ENCODE measurements at regions not wholly inside any gene's neighbourhood (a gene's known extent, or its start where the extent isn't known, plus 50 kb on each side); places are given as distances from the start of the nearest gene placed in this dataset.
"Not testable (repeated sequence)": the region's sequence is repeated elsewhere in the genome, so short reads cannot be mapped to it uniquely, and the experiment has no call there.

GRCh38 chr21:9743566-9743965 is 777.8 kb upstream of the TPTE start:
- H3K4me1 Mint-ChIP-seq; H3K36me3 Mint-ChIP-seq (ENCODE audit: low read depth); H3K27me3 Mint-ChIP-seq; DNase-seq; POLR2A ChIA-PET; CTCF ChIA-PET; H3K27ac Mint-ChIP-seq; H3K4me3 Mint-ChIP-seq: not testable (repeated sequence)
- H3K9me3 Mint-ChIP-seq: peaks cover 20% of the 10 kb centered on the region

- H3K27me3 Mint-ChIP-seq; POLR2A ChIA-PET; H3K27ac Mint-ChIP-seq; H3K4me3 Mint-ChIP-seq; H3K36me3 Mint-ChIP-seq (ENCODE audit: low read depth); DNase-seq; CTCF ChIA-PET; H3K4me1 Mint-ChIP-seq: not testable (repeated sequence)
- peaks cover 17% of the 10 kb centered on the region for H3K9me3 Mint-ChIP-seq
Measured at GRCh38 chr21:9744166-9744565, 777.2 kb upstream of the TPTE start.

GRCh38 chr21:9744593-9744992 is 776.8 kb upstream of the TPTE start:
- H3K27me3 Mint-ChIP-seq, POLR2A ChIA-PET: not testable (repeated sequence)

GRCh38 chr21:9745457-9746108 is 775.8 kb upstream of the TPTE start:
- H3K27me3 Mint-ChIP-seq; POLR2A ChIA-PET; H3K4me1 Mint-ChIP-seq; H3K4me3 Mint-ChIP-seq; CTCF ChIA-PET; DNase-seq; H3K36me3 Mint-ChIP-seq (ENCODE audit: low read depth); H3K27ac Mint-ChIP-seq: not testable (repeated sequence)
- H3K9me3 Mint-ChIP-seq: peaks cover 11% of the 10 kb centered on the region

More at GRCh38 chr21:9744593-9744992, 776.8 kb upstream of the TPTE start:
- DNase-seq; H3K4me3 Mint-ChIP-seq; H3K4me1 Mint-ChIP-seq; CTCF ChIA-PET; H3K27ac Mint-ChIP-seq; H3K36me3 Mint-ChIP-seq (ENCODE audit: low read depth): not testable (repeated sequence)
- H3K9me3 Mint-ChIP-seq: peaks cover 13% of the 10 kb centered on the region

- POLR2A ChIA-PET; CTCF ChIA-PET; H3K27ac Mint-ChIP-seq; H3K4me3 Mint-ChIP-seq; H3K4me1 Mint-ChIP-seq; H3K36me3 Mint-ChIP-seq (ENCODE audit: low read depth); H3K9me3 Mint-ChIP-seq; H3K27me3 Mint-ChIP-seq; DNase-seq: not testable (repeated sequence)
Measured at GRCh38 chr21:9746311-9746710, 775.1 kb upstream of the TPTE start.

- H3K27me3 Mint-ChIP-seq; H3K4me3 Mint-ChIP-seq; POLR2A ChIA-PET; DNase-seq; H3K27ac Mint-ChIP-seq; H3K4me1 Mint-ChIP-seq; H3K9me3 Mint-ChIP-seq; CTCF ChIA-PET; H3K36me3 Mint-ChIP-seq (ENCODE audit: low read depth): not testable (repeated sequence)
Measured at GRCh38 chr21:9746831-9747606, 774.4 kb upstream of the TPTE start.

- H3K27me3 Mint-ChIP-seq; H3K27ac Mint-ChIP-seq; CTCF ChIA-PET; H3K4me3 Mint-ChIP-seq; H3K36me3 Mint-ChIP-seq (ENCODE audit: low read depth); POLR2A ChIA-PET; H3K9me3 Mint-ChIP-seq; DNase-seq; H3K4me1 Mint-ChIP-seq: not testable (repeated sequence)
Measured at GRCh38 chr21:9747870-9748269, 773.5 kb upstream of the TPTE start.

GRCh38 chr21:9748451-9748850 is 772.9 kb upstream of the TPTE start:
- H3K27me3 Mint-ChIP-seq; H3K27ac Mint-ChIP-seq; POLR2A ChIA-PET; H3K36me3 Mint-ChIP-seq (ENCODE audit: low read depth); H3K9me3 Mint-ChIP-seq; H3K4me1 Mint-ChIP-seq; CTCF ChIA-PET; DNase-seq; H3K4me3 Mint-ChIP-seq: not testable (repeated sequence)

GRCh38 chr21:9749741-9750230 is 771.6 kb upstream of the TPTE start:
- H3K27me3 Mint-ChIP-seq; DNase-seq; H3K27ac Mint-ChIP-seq; H3K9me3 Mint-ChIP-seq; H3K4me3 Mint-ChIP-seq; H3K36me3 Mint-ChIP-seq (ENCODE audit: low read depth); H3K4me1 Mint-ChIP-seq; CTCF ChIA-PET; POLR2A ChIA-PET: not testable (repeated sequence)

- no peaks in the 10 kb centered on the region for H3K36me3 Mint-ChIP-seq (ENCODE audit: low read depth)
- ChIA-PET POLR2A (no interaction called here), CTCF (no interaction called here)
- H3K4me3 Mint-ChIP-seq: no peak overlapping the region
- no peaks in the 10 kb centered on the region for H3K27me3 Mint-ChIP-seq
- no peak for DNase-seq
- H3K9me3 Mint-ChIP-seq: peaks cover 9% of the 10 kb centered on the region
- H3K4me1 Mint-ChIP-seq: no peaks in the 10 kb centered on the region
- H3K27ac Mint-ChIP-seq: no peak overlapping the region
Measured at GRCh38 chr21:9750341-9751086, 770.9 kb upstream of the TPTE start.

GRCh38 chr21:9751087-9751585 is 770.2 kb upstream of the TPTE start:
- peaks cover 14% of the 10 kb centered on the region for H3K9me3 Mint-ChIP-seq
- DNase-seq; H3K4me1 Mint-ChIP-seq; H3K27ac Mint-ChIP-seq; CTCF ChIA-PET; H3K27me3 Mint-ChIP-seq; H3K36me3 Mint-ChIP-seq (ENCODE audit: low read depth); H3K4me3 Mint-ChIP-seq; POLR2A ChIA-PET: not testable (repeated sequence)

- CTCF ChIA-PET; H3K36me3 Mint-ChIP-seq (ENCODE audit: low read depth); H3K27ac Mint-ChIP-seq; POLR2A ChIA-PET; H3K27me3 Mint-ChIP-seq; H3K4me3 Mint-ChIP-seq; DNase-seq; H3K4me1 Mint-ChIP-seq: not testable (repeated sequence)
- H3K9me3 Mint-ChIP-seq: peaks cover 14% of the 10 kb centered on the region
Measured at GRCh38 chr21:9752028-9752427, 769.4 kb upstream of the TPTE start.

- H3K27me3 Mint-ChIP-seq; DNase-seq; POLR2A ChIA-PET; H3K36me3 Mint-ChIP-seq (ENCODE audit: low read depth); H3K27ac Mint-ChIP-seq; H3K4me1 Mint-ChIP-seq; H3K4me3 Mint-ChIP-seq; H3K9me3 Mint-ChIP-seq; CTCF ChIA-PET: not testable (repeated sequence)
Measured at GRCh38 chr21:9753441-9753840, 767.9 kb upstream of the TPTE start.
